ENCODE measurements at regions not wholly inside any gene's neighbourhood (a gene's known extent, or its start where the extent isn't known, plus 50 kb on each side); places are given as distances from the start of the nearest gene placed in this dataset.

- Histone ChIP-seq H3K4me3 (replicated peaks in 1 of 2; ENCODE audit: low read depth in 1 of 2, low read length in 2 of 2) (no peak overlapping the region), H4K20me1 (ENCODE audit: insufficient read depth) (no peaks in the 10 kb centered on the region), H3K36me3 (ENCODE audit: control insufficient read depth in 1 of 2, insufficient read depth in 2 of 2, low read length in 2 of 2) (no peaks in the 10 kb centered on the region), H3K9ac (ENCODE audit: low read length) (no peak overlapping the region), H2AFZ (ENCODE audit: low read depth, low read length, poor library complexity, severe bottlenecking) (no peak overlapping the region), H3K27me3 (ENCODE audit: insufficient read depth, low read length) (peaks cover 18% of the 10 kb centered on the region), H3K9me2 (ENCODE audit: insufficient read depth) (no peaks in the 10 kb centered on the region), H3K4me1 (ENCODE audit: control insufficient read depth in 1 of 2, insufficient read depth in 2 of 2, low read length in 2 of 2) (no peaks in the 10 kb centered on the region), H3K4me2 (ENCODE audit: low read length) (no peak overlapping the region), H3K27ac (ENCODE audit: low read depth, low read length) (no peak overlapping the region), H3K9me3 (ENCODE audit: control insufficient read depth in 1 of 2, insufficient read depth in 1 of 2, low read depth in 1 of 2, low read length in 2 of 2) (no peaks in the 10 kb centered on the region), H3K79me2 (ENCODE audit: insufficient read depth, low read length) (no peaks in the 10 kb centered on the region)
- ATAC-seq = no peak
- no TSS peak for BruUV-seq (replicated peaks)
- ChIA-PET CTCF (no interaction called here), POLR2A (no interaction called here), RAD21 (ENCODE audit: low non-redundant PET in 1 of 2, low total read pairs in 2 of 2, uncharacterized antibody in 2 of 2, unreplicated experiment in 2 of 2) (no interaction called here)
- TF ChIP-seq CEBPB (IDR thresholded peaks at IDR 0.05; ENCODE audit: low read depth) (no peak), JUND (IDR thresholded peaks at IDR 0.05) (no peak), ZFX (IDR thresholded peaks at IDR 0.05) (no peak), REST (IDR thresholded peaks at IDR 0.05; ENCODE audit: low read depth) (no peak), SP1 (IDR thresholded peaks at IDR 0.05; ENCODE audit: low read depth) (no peak), POLR2AphosphoS5 (IDR thresholded peaks at IDR 0.05; ENCODE audit: low read depth, low read length) (no peak), ATF3 (IDR thresholded peaks at IDR 0.05) (no peak), EZH2 (IDR thresholded peaks at IDR 0.05) (no peak), SRF (IDR thresholded peaks at IDR 0.05; ENCODE audit: low read depth) (no peak), TCF7L2 (IDR thresholded peaks at IDR 0.05; ENCODE audit: borderline replicate concordance, extremely low read depth, insufficient read depth, insufficient read length) (no peak), YY1 (IDR thresholded peaks at IDR 0.05; ENCODE audit: extremely low read depth, insufficient replicate concordance, low read depth, low read length) (no peak), CTCF (IDR thresholded peaks at IDR 0.05 in 2 of 3, conservative IDR thresholded peaks at IDR 0.05 in 1 of 3; ENCODE audit: borderline replicate concordance in 1 of 3, insufficient read depth in 1 of 3, low read depth in 2 of 3, low read length in 2 of 3) (no peak), RAD21 (IDR thresholded peaks at IDR 0.05; ENCODE audit: low read depth) (no peak), POLR2A (IDR thresholded peaks at IDR 0.05; ENCODE audit: borderline replicate concordance, extremely low read depth, insufficient read depth, insufficient read length) (no peak), ZNF274 (IDR thresholded peaks at IDR 0.05; ENCODE audit: low read depth, low read length) (no peak)
- intact Hi-C loops (cut with micrococcal nuclease) = no loop called here
- DNase-seq (ENCODE audit: low read depth, low spot score) = no peak
Measured at GRCh38 chr11:87466223-87466622, 428.5 kb downstream of the TMEM135 start.

Data from HCT116 (cell line).